ENCODE measurements at regions not wholly inside any gene's neighbourhood (a gene's known extent, or its start where the extent isn't known, plus 50 kb on each side); places are given as distances from the start of the nearest gene placed in this dataset.

GRCh38 chr20:56759741-56760278 lies 130.7 kb downstream of the TFAP2C start:
- TF ChIP-seq CTCF (conservative IDR thresholded peaks at IDR 0.05) (no peak), ZFX (IDR thresholded peaks at IDR 0.05) (no peak)
